SK-N-DZ (cell line): ENCODE measurements at regions not wholly inside any gene's neighbourhood (a gene's known extent, or its start where the extent isn't known, plus 50 kb on each side); places are given as distances from the start of the nearest gene placed in this dataset.

Experiments
- DNase-seq: peaks from one replicate; pipeline ENCODE4 v3.0.0-alpha.2; 2015; ENCODE audit warnings: low spot score

GRCh38 chr3:1551741-1552140 is 458.9 kb downstream of the CNTN6 start:
- DNase-seq: no peak

GRCh38 chr3:1552831-1553230 is 460.0 kb downstream of the CNTN6 start:
- no peak for DNase-seq

- DNase-seq: no peak
Observed at GRCh38 chr3:1561427-1561826, 468.6 kb downstream of the CNTN6 start.

- no peak for DNase-seq
Observed at GRCh38 chr3:1571736-1572135, 478.9 kb downstream of the CNTN6 start.

GRCh38 chr3:1576047-1576446 is 483.2 kb downstream of the CNTN6 start:
- no peak for DNase-seq

- no peak for DNase-seq
Observed at GRCh38 chr3:1578124-1578806, 485.4 kb downstream of the CNTN6 start.

- DNase-seq: no peak
Observed at GRCh38 chr3:1583044-1583443, 490.2 kb downstream of the CNTN6 start.

- DNase-seq: no peak
Observed at GRCh38 chr3:1587426-1587825, 494.6 kb downstream of the CNTN6 start.

GRCh38 chr3:1591327-1592028 is 498.7 kb downstream of the CNTN6 start:
- DNase-seq: no peak

GRCh38 chr3:1594940-1595339 is 502.1 kb downstream of the CNTN6 start:
- DNase-seq: no peak

- DNase-seq: no peak
Observed at GRCh38 chr3:1600206-1600605, 498.5 kb upstream of the CNTN4 start.

- DNase-seq: no peak
Observed at GRCh38 chr3:1600700-1601418, 497.8 kb upstream of the CNTN4 start.

GRCh38 chr3:1609416-1609815 is 489.2 kb upstream of the CNTN4 start:
- no peak for DNase-seq

GRCh38 chr3:1611824-1612223 is 486.8 kb upstream of the CNTN4 start:
- DNase-seq: no peak

- no peak for DNase-seq
Observed at GRCh38 chr3:1613962-1614361, 484.7 kb upstream of the CNTN4 start.

- DNase-seq: no peak
Observed at GRCh38 chr3:1616744-1617143, 481.9 kb upstream of the CNTN4 start.

GRCh38 chr3:1623896-1624295 is 474.8 kb upstream of the CNTN4 start:
- DNase-seq: no peak

- DNase-seq: no peak
Observed at GRCh38 chr3:1632128-1632527, 466.5 kb upstream of the CNTN4 start.

- no peak for DNase-seq
Observed at GRCh38 chr3:1661839-1662238, 436.8 kb upstream of the CNTN4 start.

- DNase-seq: no peak
Observed at GRCh38 chr3:1664266-1664665, 434.4 kb upstream of the CNTN4 start.

GRCh38 chr3:1666865-1667264 is 431.8 kb upstream of the CNTN4 start:
- DNase-seq: no peak

- DNase-seq: no peak
Observed at GRCh38 chr3:1677576-1678156, 421.0 kb upstream of the CNTN4 start.
